CD4-positive, alpha-beta memory T cell (primary cell): ENCODE measurements at regions not wholly inside any gene's neighbourhood (a gene's known extent, or its start where the extent isn't known, plus 50 kb on each side); places are given as distances from the start of the nearest gene placed in this dataset.

Experiments
- CTCF ChIA-PET: fragments of 350-600 bp; sonication (Branson Sonifier 250); formaldehyde crosslinking; loops from one replicate; lab custom pipeline; 2021; ENCODE audit warnings: inconsistent platforms; ENCODE audit not compliant: partially characterized antibody; lab: Charles Lee
- POLR2A ChIA-PET: fragments of 350-600 bp; sonication (Branson Sonifier 250); formaldehyde crosslinking; loops from one replicate; lab custom pipeline; 2021; ENCODE audit not compliant: partially characterized antibody; lab: Charles Lee
- DNase-seq, 5 donors: peaks; one replicate each; pipeline versions ENCODE4 v3.0.0 to v3.0.0-alpha.2; 2020 to 2022; ENCODE audit warnings: mixed read lengths in 1 of 5
- H3K27ac ChIP-seq: one replicate; pipeline ENCODE4 v1.7.0; 2013; ENCODE audit warnings: low read depth, low read length
- H3K27me3 ChIP-seq: 2 replicates; pipeline ENCODE4 v1.7.0; 2013; ENCODE audit warnings: mild to moderate bottlenecking, low read length, moderate library complexity; ENCODE audit not compliant: insufficient read depth
- H3K36me3 ChIP-seq: 2 replicates; pipeline ENCODE4 v1.7.0; 2013; ENCODE audit warnings: mild to moderate bottlenecking, low read length, moderate library complexity; ENCODE audit not compliant: insufficient read depth
- H3K4me1 ChIP-seq: 2 replicates; pipeline ENCODE4 v1.7.0; 2013; ENCODE audit warnings: mild to moderate bottlenecking, low read length, moderate library complexity; ENCODE audit not compliant: insufficient read depth
- H3K4me3 ChIP-seq, 2 donors: one replicate each; pipeline ENCODE4 v1.7.0; 2013; ENCODE audit warnings: low read length in 2 of 2, mild to moderate bottlenecking in 1 of 2
- H3K9me3 ChIP-seq, 2 donors: one replicate each; pipeline ENCODE4 v1.7.0; 2013; ENCODE audit warnings: low read length in 2 of 2, control low read depth in 1 of 2; ENCODE audit not compliant: control insufficient read depth in 1 of 2
- H3K27ac Mint-ChIP-seq, 7 donors: one replicate each; pipeline ENCODE4 v1.8.0; 2020 to 2021; ENCODE audit warnings: mixed read lengths in 7 of 7, mild to moderate bottlenecking in 6 of 7, inconsistent platforms in 3 of 7, moderate library complexity in 3 of 7
- H3K27me3 Mint-ChIP-seq, 2 donors: one replicate each; pipeline ENCODE4 v1.8.0; 2020 to 2021; ENCODE audit warnings: mixed read lengths in 2 of 2
- H3K36me3 Mint-ChIP-seq, 2 donors: one replicate each; pipeline ENCODE4 v1.8.0; 2020 to 2021; ENCODE audit warnings: mixed read lengths in 2 of 2, inconsistent platforms in 1 of 2, mild to moderate bottlenecking in 1 of 2
- H3K4me1 Mint-ChIP-seq, 4 donors: one replicate each; pipeline ENCODE4 v1.8.0; 2020 to 2021; ENCODE audit warnings: mixed read lengths in 4 of 4, mild to moderate bottlenecking in 1 of 4
- H3K4me3 Mint-ChIP-seq, 8 donors: one replicate each; pipeline ENCODE4 v1.8.0; 2020 to 2021; ENCODE audit warnings: mixed read lengths in 8 of 8, mild to moderate bottlenecking in 7 of 8, moderate library complexity in 6 of 8, inconsistent platforms in 3 of 8
- H3K9me3 Mint-ChIP-seq, 8 donors: one replicate each; pipeline ENCODE4 v1.8.0; 2020 to 2021; ENCODE audit warnings: mixed read lengths in 8 of 8, mild to moderate bottlenecking in 5 of 8, inconsistent platforms in 3 of 8, moderate library complexity in 1 of 8
- intact Hi-C: fragments of 100-400 bp; cut with micrococcal nuclease; formaldehyde crosslinking; loops from one replicate; pipeline ENCODE4 v1.15.1; 2023

GRCh38 chr11:128389461-128389976, 197.8 kb downstream of the ETS1 start:
- H3K27ac ChIP-seq: no peak overlapping the region
- peaks cover 0 to 3% (median 0%) of the 10 kb centered on the region in 8 donors for H3K9me3 Mint-ChIP-seq
- H3K27me3 ChIP-seq: no peaks in the 10 kb centered on the region
- no peaks in the 10 kb centered on the region for H3K9me3 ChIP-seq
- DNase-seq: no peak
- H3K4me1 Mint-ChIP-seq: peaks cover 5 to 17% (median 16%) of the 10 kb centered on the region in 4 donors
- peak overlapping the region in 1 of 7 donors; percentile 45 for H3K27ac Mint-ChIP-seq
- no peaks in the 10 kb centered on the region for H3K36me3 ChIP-seq
- no peaks in the 10 kb centered on the region for H3K27me3 Mint-ChIP-seq
- H3K4me3 ChIP-seq: no peak overlapping the region
- intact Hi-C loops: no loop called here
- no peaks in the 10 kb centered on the region for H3K36me3 Mint-ChIP-seq
- POLR2A ChIA-PET: no interaction called here
- H3K4me1 ChIP-seq: no peaks in the 10 kb centered on the region
- CTCF ChIA-PET: interaction anchor here (0.9 kb wide), 1 partner anchor 11 kb away, joined by 3 read pairs; no protein-coding TSS in a partner anchor
- H3K4me3 Mint-ChIP-seq: no peak overlapping the region

DNA sequence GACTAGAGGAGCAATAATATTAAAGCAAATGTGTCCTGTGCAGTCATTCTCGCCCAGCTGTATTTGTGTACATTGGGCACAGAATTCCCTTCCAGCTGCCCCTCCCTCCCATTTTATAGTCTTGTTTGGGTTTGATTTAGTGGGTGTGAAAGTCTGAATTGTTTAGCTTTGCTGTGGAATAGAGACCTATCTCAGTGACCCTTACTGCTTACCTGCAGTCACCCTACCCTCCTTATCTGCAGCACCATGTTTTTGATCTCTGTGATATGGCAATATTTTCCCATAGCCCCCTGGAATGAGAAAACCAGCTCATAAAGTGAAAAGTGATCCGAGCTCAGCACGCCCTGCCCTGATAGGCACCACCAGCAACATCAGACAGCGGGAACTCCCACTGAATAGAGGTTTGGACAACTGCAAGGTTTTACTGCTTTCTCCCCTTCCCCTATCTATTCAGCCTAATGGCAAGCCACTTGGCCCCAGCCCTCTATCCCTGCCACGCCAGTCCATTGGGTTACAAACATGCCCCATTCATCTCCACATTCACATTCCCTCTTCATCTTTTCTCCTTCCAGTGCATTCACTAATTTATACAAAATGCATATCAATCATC, 199.0 kb downstream of the ETS1 start:
- Mint-ChIP-seq H3K4me3 (no peak overlapping the region), H3K9me3 (peaks cover 0 to 3% (median 0%) of the 10 kb centered on the region in 8 donors), H3K27ac (peak overlapping the region in 2 of 7 donors; percentile 0 to 22), H3K36me3 (no peaks in the 10 kb centered on the region), H3K27me3 (no peaks in the 10 kb centered on the region), H3K4me1 (peaks cover 5 to 16% (median 15%) of the 10 kb centered on the region in 4 donors)
- no peaks in the 10 kb centered on the region for H3K9me3 ChIP-seq
- no peak for DNase-seq
- CTCF ChIA-PET: interaction anchor here (0.6 kb wide), 1 partner anchor 284 kb away, joined by 3 read pairs; no protein-coding TSS in a partner anchor
- no peaks in the 10 kb centered on the region for H3K27me3 ChIP-seq
- H3K27ac ChIP-seq: no peak overlapping the region
- POLR2A ChIA-PET: interaction anchor here (1.3 kb wide), 1 partner anchor 64 kb away, joined by 3 read pairs; no protein-coding TSS in a partner anchor
- no peak overlapping the region for H3K4me3 ChIP-seq
- intact Hi-C loops: no loop called here
- no peaks in the 10 kb centered on the region for H3K4me1 ChIP-seq
- H3K36me3 ChIP-seq: no peaks in the 10 kb centered on the region

GRCh38 chr11:128379587-128380580, 207.5 kb downstream of the ETS1 start:
- no peaks in the 10 kb centered on the region for H3K27me3 Mint-ChIP-seq
- intact Hi-C loops: loop anchor here (1.0 to 5.0 kb wide), 2 partner anchors 38 to 56 kb away; no protein-coding TSS in a partner anchor

GRCh38 chr11:128375961-128376360, 211.4 kb downstream of the ETS1 start:
- Mint-ChIP-seq H3K27ac (peak overlapping the region; percentile 23 to 88 (median 77)), H3K9me3 (peaks cover 0 to 12% (median 1%) of the 10 kb centered on the region in 8 donors), H3K4me3 (peak overlapping the region in 5 of 8 donors; percentile 15 to 51 (median 30)), H3K27me3 (no peaks in the 10 kb centered on the region), H3K36me3 (peaks cover 4% of the 10 kb centered on the region in 2 donors), H3K4me1 (peaks cover 33 to 54% (median 38%) of the 10 kb centered on the region in 4 donors)
- ChIA-PET CTCF (interaction anchor here (0.6 to 1.2 kb wide), 3 partner anchors 12 to 28 kb away, joined by 3 to 5 read pairs (median 3); no protein-coding TSS in a partner anchor), POLR2A (interaction anchor here (0.6 to 1.9 kb wide), 5 partner anchors 52 to 252 kb away, joined by 3 to 6 read pairs (median 3); no protein-coding TSS in a partner anchor)
- peak in 3 of 5 donors; percentile 6 to 9 (median 8) for DNase-seq
- Histone ChIP-seq H3K9me3 (no peaks in the 10 kb centered on the region), H3K27ac (no peak overlapping the region), H3K4me1 (peaks cover 32% of the 10 kb centered on the region), H3K4me3 (no peak overlapping the region), H3K36me3 (no peaks in the 10 kb centered on the region), H3K27me3 (no peaks in the 10 kb centered on the region)
- intact Hi-C loops: loop anchor here (1.0 to 5.0 kb wide), 2 partner anchors 8 to 34 kb away; no protein-coding TSS in a partner anchor

More at GRCh38 chr11:128379587-128380580, 207.5 kb downstream of the ETS1 start:
- Histone ChIP-seq H3K27ac (no peak overlapping the region), H3K4me3 (no peak overlapping the region), H3K4me1 (peaks cover 32% of the 10 kb centered on the region), H3K9me3 (no peaks in the 10 kb centered on the region), H3K27me3 (no peaks in the 10 kb centered on the region), H3K36me3 (no peaks in the 10 kb centered on the region)
- Mint-ChIP-seq H3K27ac (peak overlapping the region; percentile 65 to 90 (median 88)), H3K4me3 (peak overlapping the region in 5 of 8 donors; percentile 12 to 67 (median 42)), H3K36me3 (peaks cover 4% of the 10 kb centered on the region in 2 donors), H3K4me1 (peaks cover 31 to 50% (median 35%) of the 10 kb centered on the region in 4 donors), H3K9me3 (peaks cover 0 to 18% (median 7%) of the 10 kb centered on the region in 8 donors)
- ChIA-PET CTCF (interaction anchor here (0.7 to 1.7 kb wide), 3 partner anchors 12 to 85 kb away, joined by 3 to 5 read pairs (median 3); no protein-coding TSS in a partner anchor), POLR2A (interaction anchor here (0.8 to 1.3 kb wide), 10 partner anchors 10 to 129 kb away, joined by 3 to 6 read pairs (median 3); no protein-coding TSS in a partner anchor)
- DNase-seq: peak; percentile 34 to 70 (median 37)

DNA sequence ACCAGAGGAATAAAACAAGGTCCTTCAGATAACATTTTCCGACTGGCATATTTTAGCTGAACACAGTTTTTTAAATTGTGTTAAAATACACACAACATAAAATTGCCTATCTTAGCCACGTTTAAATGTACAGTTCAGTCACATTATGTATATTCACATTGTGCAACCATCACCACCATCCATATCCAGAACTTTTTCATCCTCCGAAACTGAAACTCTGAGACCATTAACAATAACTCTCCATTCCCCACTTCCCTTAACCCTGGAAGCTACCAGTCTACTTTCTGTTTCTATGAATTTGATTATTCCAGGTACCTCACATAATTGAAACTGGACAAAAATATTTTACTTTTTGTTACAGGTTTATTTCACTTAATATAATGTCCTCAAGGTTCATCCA, 213.3 kb downstream of the ETS1 start:
- Histone ChIP-seq H3K36me3 (no peaks in the 10 kb centered on the region), H3K27me3 (no peaks in the 10 kb centered on the region), H3K27ac (no peak overlapping the region), H3K4me1 (peaks cover 20% of the 10 kb centered on the region), H3K4me3 (no peak overlapping the region), H3K9me3 (no peaks in the 10 kb centered on the region)
- no peak for DNase-seq
- H3K36me3 Mint-ChIP-seq: peaks cover 0 to 4% of the 10 kb centered on the region in 2 donors
- H3K4me1 Mint-ChIP-seq: peaks cover 20 to 45% (median 25%) of the 10 kb centered on the region in 4 donors
- intact Hi-C loops: no loop called here
- H3K9me3 Mint-ChIP-seq: peaks cover 0 to 10% (median 0%) of the 10 kb centered on the region in 8 donors
- H3K27ac Mint-ChIP-seq: peak overlapping the region in 3 of 7 donors; percentile 3 to 21 (median 19)
- ChIA-PET POLR2A (interaction anchor here (1.1 to 1.4 kb wide), 3 partner anchors 102 to 145 kb away, joined by 3 to 5 read pairs (median 4); no protein-coding TSS in a partner anchor), CTCF (interaction anchor here (1.4 to 1.6 kb wide), 2 partner anchors 48 to 55 kb away, joined by 3 read pairs; no protein-coding TSS in a partner anchor)
- H3K27me3 Mint-ChIP-seq: no peaks in the 10 kb centered on the region
- H3K4me3 Mint-ChIP-seq: peak overlapping the region in 1 of 8 donors; percentile 25

GRCh38 chr11:128372977-128373376, 214.4 kb downstream of the ETS1 start:
- Mint-ChIP-seq H3K27ac (no peak overlapping the region), H3K4me3 (no peak overlapping the region), H3K36me3 (no peaks in the 10 kb centered on the region), H3K4me1 (peaks cover 17 to 41% (median 21%) of the 10 kb centered on the region in 4 donors), H3K27me3 (no peaks in the 10 kb centered on the region), H3K9me3 (peaks cover 0 to 4% (median 0%) of the 10 kb centered on the region in 8 donors)
- no peaks in the 10 kb centered on the region for H3K36me3 ChIP-seq
- ChIA-PET POLR2A (interaction anchor here (1.1 kb wide), 1 partner anchor 103 kb away, joined by 4 read pairs; no protein-coding TSS in a partner anchor), CTCF (interaction anchor here (1.6 kb wide), 1 partner anchor 56 kb away, joined by 3 read pairs; no protein-coding TSS in a partner anchor)
- no peaks in the 10 kb centered on the region for H3K27me3 ChIP-seq
- no peak overlapping the region for H3K27ac ChIP-seq
- no peak for DNase-seq
- H3K4me3 ChIP-seq: no peak overlapping the region
- intact Hi-C loops: no loop called here
- peaks cover 18% of the 10 kb centered on the region for H3K4me1 ChIP-seq
- no peaks in the 10 kb centered on the region for H3K9me3 ChIP-seq
